H9 (cell line): ENCODE measurements at regions not wholly inside any gene's neighbourhood (a gene's known extent, or its start where the extent isn't known, plus 50 kb on each side); places are given as distances from the start of the nearest gene placed in this dataset.

Experiments used
- DNase-seq: peaks from one replicate; pipeline ENCODE4 v3.0.0-alpha.2; 2017
- H2AFZ ChIP-seq: one replicate; pipeline ENCODE4 v1.6.1; 2013; ENCODE audit warnings: mild to moderate bottlenecking, low read length, control low read depth, moderate library complexity
- H2AK5ac ChIP-seq: 2 replicates; pipeline ENCODE4 v1.6.1; 2013; ENCODE audit warnings: low read length, control low read depth, mixed read lengths; ENCODE audit not compliant: insufficient read length
- H2BK120ac ChIP-seq: one replicate; pipeline ENCODE4 v1.6.1; 2013; ENCODE audit warnings: low read depth, mild to moderate bottlenecking, low read length, control low read depth, inconsistent platforms; ENCODE audit not compliant: poor library complexity, severe bottlenecking
- H2BK12ac ChIP-seq: 2 replicates; pipeline ENCODE4 v1.6.1; 2013; ENCODE audit warnings: low read length, control low read depth, mixed read lengths, low read depth; ENCODE audit not compliant: insufficient read length
- H2BK15ac ChIP-seq: 2 replicates; pipeline ENCODE4 v1.6.1; 2013; ENCODE audit warnings: low read depth, low read length, control low read depth
- H2BK20ac ChIP-seq: one replicate; pipeline ENCODE4 v1.6.1; 2013; ENCODE audit warnings: low read depth, mild to moderate bottlenecking, low read length, control low read depth, inconsistent platforms; ENCODE audit not compliant: poor library complexity, severe bottlenecking
- H2BK5ac ChIP-seq: 2 replicates; pipeline ENCODE4 v1.6.1; 2013; ENCODE audit warnings: low read length, control low read depth, mixed read lengths; ENCODE audit not compliant: insufficient read length
- H3K14ac ChIP-seq: 2 replicates; pipeline ENCODE4 v1.6.1; 2013; ENCODE audit warnings: low read length, control low read depth; ENCODE audit not compliant: insufficient read depth
- H3K18ac ChIP-seq: 2 replicates; pipeline ENCODE4 v1.6.1; 2013; ENCODE audit warnings: low read depth, mild to moderate bottlenecking, mixed read lengths, low read length, control low read depth; ENCODE audit not compliant: insufficient read length
- H3K23ac ChIP-seq: 2 replicates; pipeline ENCODE4 v1.6.1; 2013; ENCODE audit warnings: low read length, control low read depth, mixed read lengths, low read depth; ENCODE audit not compliant: insufficient read length
- H3K23me2 ChIP-seq: 2 replicates; pipeline ENCODE4 v1.6.1; 2013; ENCODE audit warnings: low read depth, mild to moderate bottlenecking, mixed read lengths, low read length, control low read depth; ENCODE audit not compliant: insufficient read length, poor library complexity, severe bottlenecking
- H3K27ac ChIP-seq: 2 replicates; pipeline ENCODE4 v1.5.1; 2013; ENCODE audit warnings: low read length, control low read depth, mixed read lengths, low read depth; ENCODE audit not compliant: insufficient read length
- H3K27me3 ChIP-seq: 2 replicates; pipeline ENCODE4 v1.6.1; 2013; ENCODE audit warnings: low read length, control low read depth, inconsistent platforms; ENCODE audit not compliant: insufficient read depth
- H3K4ac ChIP-seq: 2 replicates; pipeline ENCODE4 v1.6.1; 2013; ENCODE audit warnings: low read depth, mild to moderate bottlenecking, control low read depth, inconsistent platforms, low read length, moderate library complexity
- H3K4me1 ChIP-seq: 2 replicates; pipeline ENCODE4 v1.6.1; 2013; ENCODE audit warnings: low read length, control low read depth, inconsistent platforms; ENCODE audit not compliant: insufficient read depth
- H3K4me2 ChIP-seq: 2 replicates; pipeline ENCODE4 v1.6.1; 2013; ENCODE audit warnings: low read length, control low read depth, mixed read lengths; ENCODE audit not compliant: insufficient read length, insufficient read depth
- H3K56ac ChIP-seq: 2 replicates; pipeline ENCODE4 v1.6.1; 2013; ENCODE audit warnings: low read depth, mild to moderate bottlenecking, mixed read lengths, low read length, control low read depth; ENCODE audit not compliant: insufficient read length
- H3K79me1 ChIP-seq: 2 replicates; pipeline ENCODE4 v1.6.1; 2013; ENCODE audit warnings: low read depth, mild to moderate bottlenecking, moderate library complexity, low read length, control low read depth, inconsistent platforms; ENCODE audit not compliant: insufficient read depth, poor library complexity, severe bottlenecking
- H3K79me2 ChIP-seq: 2 replicates; pipeline ENCODE4 v1.6.1; 2013; ENCODE audit warnings: low read length, control low read depth, inconsistent platforms; ENCODE audit not compliant: insufficient read depth
- H3K9ac ChIP-seq: 2 replicates; pipeline ENCODE4 v1.6.1; 2013; ENCODE audit warnings: low read length, control low read depth, mixed read lengths; ENCODE audit not compliant: insufficient read length; ENCODE audit errors: extremely low read depth
- H3K9me3 ChIP-seq: one replicate; pipeline ENCODE4 v1.6.1; 2013; ENCODE audit warnings: low read depth, low read length, inconsistent platforms; ENCODE audit not compliant: control insufficient read depth
- H3T11ph ChIP-seq: one replicate; pipeline ENCODE4 v1.6.1; 2013; ENCODE audit warnings: mild to moderate bottlenecking, low read length, control low read depth, inconsistent platforms
- H4K20me1 ChIP-seq: one replicate; pipeline ENCODE4 v1.6.1; 2013; ENCODE audit not compliant: control insufficient read depth, insufficient read length, insufficient read depth
- H4K5ac ChIP-seq: 2 replicates; pipeline ENCODE4 v1.6.1; 2013; ENCODE audit warnings: low read depth, mild to moderate bottlenecking, mixed read lengths, low read length, control low read depth; ENCODE audit not compliant: insufficient read length
- H4K8ac ChIP-seq: replicated peaks from 2 replicates; pipeline ENCODE4 v1.6.1; 2013; ENCODE audit warnings: low read length, control low read depth, mixed read lengths, low read depth; ENCODE audit not compliant: insufficient read length
- H4K91ac ChIP-seq: 2 replicates; pipeline ENCODE4 v1.6.1; 2013; ENCODE audit warnings: low read depth, mild to moderate bottlenecking, moderate library complexity, mixed read lengths, low read length, control low read depth; ENCODE audit not compliant: insufficient read length
- H3K27ac Mint-ChIP-seq, 3 experiments: 2 replicates in 2 of 3; 3 replicates in 1 of 3; pipeline ENCODE4 v1.8.0; 2020 to 2021; ENCODE audit warnings: mixed read lengths in 3 of 3, mild to moderate bottlenecking in 1 of 3, moderate library complexity in 1 of 3
- H3K27me3 Mint-ChIP-seq: 2 replicates; pipeline ENCODE4 v1.8.0; 2021; ENCODE audit warnings: low read depth, mild to moderate bottlenecking, moderate library complexity, mixed read lengths
- H3K36me3 Mint-ChIP-seq, 3 experiments: 2 replicates in 2 of 3; 3 replicates in 1 of 3; pipeline ENCODE4 v1.8.0; 2020 to 2021; ENCODE audit warnings: low read depth in 3 of 3, mixed read lengths in 3 of 3; ENCODE audit not compliant: insufficient read depth in 1 of 3
- H3K4me1 Mint-ChIP-seq, 2 experiments: 2 replicates each; pipeline ENCODE4 v1.8.0; 2020; ENCODE audit warnings: mixed read lengths in 2 of 2
- H3K4me3 Mint-ChIP-seq, 2 experiments: 2 replicates in 1 of 2; 3 replicates in 1 of 2; pipeline ENCODE4 v1.8.0; 2020 to 2021; ENCODE audit warnings: mild to moderate bottlenecking in 2 of 2, mixed read lengths in 2 of 2, moderate library complexity in 1 of 2
- H3K9me3 Mint-ChIP-seq, 2 experiments: 2 replicates in 1 of 2; 3 replicates in 1 of 2; pipeline ENCODE4 v1.8.0; 2020; ENCODE audit warnings: mild to moderate bottlenecking in 2 of 2, mixed read lengths in 2 of 2, moderate library complexity in 1 of 2
- WGBS: extraction: QIAGEN DNeasy Blood & Tissue Kit; methylation state at CpG from one replicate; pipeline ENCODE4 v1.1.7; 2013; ENCODE audit warnings: missing lambda C conversion rate, low lambda C conversion rate, mixed read lengths; ENCODE audit not compliant: insufficient read length; ENCODE audit errors: extremely low coverage; 5-methylcytosine and 5-hydroxymethylcytosine counted together
- TF ChIP-seq, protein P1 (sequence below): fragments of 200-600 bp; sonication (generic); conservative IDR thresholded peaks from 3 replicates; pipeline ENCODE4 v1.8.0; 2021; ENCODE audit warnings: antibody characterized with exemption, mild to moderate bottlenecking

DNA sequence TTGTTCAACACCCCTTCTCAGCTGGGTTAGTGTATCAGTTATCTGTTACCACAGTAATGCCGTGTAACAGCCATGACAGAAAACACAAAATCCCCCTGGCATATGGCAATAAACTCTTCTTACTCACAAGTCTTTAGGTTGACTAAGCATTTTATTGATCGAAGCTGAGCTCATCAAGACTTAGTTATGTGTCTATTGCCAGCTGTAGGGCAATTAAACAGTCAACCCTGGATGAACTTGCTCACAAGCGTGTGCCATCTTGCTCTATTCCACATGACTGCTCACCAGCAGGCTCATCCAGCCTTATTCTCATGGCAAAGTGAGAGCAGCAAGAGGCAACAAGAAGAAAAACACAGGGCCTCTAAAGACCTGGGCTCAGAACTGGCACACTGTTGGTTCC is 333.8 kb upstream of the PTBP2 start:
- Histone ChIP-seq H2BK15ac (no peak overlapping the region), H4K20me1 (no peaks in the 10 kb centered on the region), H3K79me2 (no peaks in the 10 kb centered on the region), H3K56ac (no peak overlapping the region), H2BK20ac (no peak overlapping the region), H3K9me3 (no peaks in the 10 kb centered on the region), H2BK12ac (no peak overlapping the region), H2AFZ (no peak overlapping the region), H2BK120ac (no peak overlapping the region), H3T11ph (no peak overlapping the region), H2BK5ac (no peak overlapping the region), H3K79me1 (no peaks in the 10 kb centered on the region), H4K91ac (no peak overlapping the region), H3K4me1 (no peaks in the 10 kb centered on the region), H3K14ac (peak overlapping the region; percentile 65; the same call in 1 of the 2 replicates), H3K9ac (no peak overlapping the region), H4K5ac (no peak overlapping the region), H2AK5ac (no peak overlapping the region), H3K23me2 (no peaks in the 10 kb centered on the region), H3K18ac (no peak overlapping the region), H3K27ac (no peak overlapping the region), H3K27me3 (no peaks in the 10 kb centered on the region), H3K23ac (no peak overlapping the region), H3K4ac (no peak overlapping the region), H4K8ac (no peak overlapping the region), H3K4me2 (no peak overlapping the region)
- DNase-seq: no peak
- peaks cover 0 to 3% of the 10 kb centered on the region in 2 experiments; a peak in 1 of 4 replicates for H3K4me1 Mint-ChIP-seq
- H3K36me3 Mint-ChIP-seq: no peaks in the 10 kb centered on the region
- TF ChIP-seq, protein P1, sequence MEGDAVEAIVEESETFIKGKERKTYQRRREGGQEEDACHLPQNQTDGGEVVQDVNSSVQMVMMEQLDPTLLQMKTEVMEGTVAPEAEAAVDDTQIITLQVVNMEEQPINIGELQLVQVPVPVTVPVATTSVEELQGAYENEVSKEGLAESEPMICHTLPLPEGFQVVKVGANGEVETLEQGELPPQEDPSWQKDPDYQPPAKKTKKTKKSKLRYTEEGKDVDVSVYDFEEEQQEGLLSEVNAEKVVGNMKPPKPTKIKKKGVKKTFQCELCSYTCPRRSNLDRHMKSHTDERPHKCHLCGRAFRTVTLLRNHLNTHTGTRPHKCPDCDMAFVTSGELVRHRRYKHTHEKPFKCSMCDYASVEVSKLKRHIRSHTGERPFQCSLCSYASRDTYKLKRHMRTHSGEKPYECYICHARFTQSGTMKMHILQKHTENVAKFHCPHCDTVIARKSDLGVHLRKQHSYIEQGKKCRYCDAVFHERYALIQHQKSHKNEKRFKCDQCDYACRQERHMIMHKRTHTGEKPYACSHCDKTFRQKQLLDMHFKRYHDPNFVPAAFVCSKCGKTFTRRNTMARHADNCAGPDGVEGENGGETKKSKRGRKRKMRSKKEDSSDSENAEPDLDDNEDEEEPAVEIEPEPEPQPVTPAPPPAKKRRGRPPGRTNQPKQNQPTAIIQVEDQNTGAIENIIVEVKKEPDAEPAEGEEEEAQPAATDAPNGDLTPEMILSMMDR: no peak
- H3K27me3 Mint-ChIP-seq: no peaks in the 10 kb centered on the region
- WGBS: no CpG with 5 or more reads among the region's 3 CpGs
- peaks cover 3 to 8% of the 10 kb centered on the region in 2 experiments; a peak in 3 of 5 replicates for H3K9me3 Mint-ChIP-seq
- no peak overlapping the region for H3K4me3 Mint-ChIP-seq
- no peak overlapping the region for H3K27ac Mint-ChIP-seq
